ENCODE measurements at regions not wholly inside any gene's neighbourhood (a gene's known extent, or its start where the extent isn't known, plus 50 kb on each side); places are given as distances from the start of the nearest gene placed in this dataset.

DNA sequence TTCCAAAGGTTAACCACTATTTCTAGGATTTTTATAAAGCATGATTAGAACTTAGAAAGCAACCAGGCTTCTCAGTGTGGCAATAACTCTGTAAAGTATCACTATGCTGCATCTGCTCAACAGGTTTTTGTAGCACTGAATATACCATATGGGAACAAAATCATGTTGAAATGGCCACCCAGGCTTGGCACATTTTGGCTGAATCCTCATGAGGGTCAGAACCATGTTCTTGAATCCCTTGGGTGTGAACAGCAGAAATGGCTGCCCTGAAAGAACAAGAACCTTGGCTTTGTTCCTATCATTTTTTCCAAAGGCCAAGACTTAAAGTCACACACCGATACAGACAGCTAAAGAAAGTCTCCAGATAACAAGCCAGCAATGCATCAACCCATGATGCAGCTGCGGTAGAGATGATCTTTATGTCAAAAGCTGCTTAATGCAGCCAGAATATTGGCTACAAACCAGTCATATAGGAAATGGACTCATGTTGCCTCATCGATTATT is 283.0 kb upstream of the NOX3 start:
- TF ChIP-seq, protein P1, sequence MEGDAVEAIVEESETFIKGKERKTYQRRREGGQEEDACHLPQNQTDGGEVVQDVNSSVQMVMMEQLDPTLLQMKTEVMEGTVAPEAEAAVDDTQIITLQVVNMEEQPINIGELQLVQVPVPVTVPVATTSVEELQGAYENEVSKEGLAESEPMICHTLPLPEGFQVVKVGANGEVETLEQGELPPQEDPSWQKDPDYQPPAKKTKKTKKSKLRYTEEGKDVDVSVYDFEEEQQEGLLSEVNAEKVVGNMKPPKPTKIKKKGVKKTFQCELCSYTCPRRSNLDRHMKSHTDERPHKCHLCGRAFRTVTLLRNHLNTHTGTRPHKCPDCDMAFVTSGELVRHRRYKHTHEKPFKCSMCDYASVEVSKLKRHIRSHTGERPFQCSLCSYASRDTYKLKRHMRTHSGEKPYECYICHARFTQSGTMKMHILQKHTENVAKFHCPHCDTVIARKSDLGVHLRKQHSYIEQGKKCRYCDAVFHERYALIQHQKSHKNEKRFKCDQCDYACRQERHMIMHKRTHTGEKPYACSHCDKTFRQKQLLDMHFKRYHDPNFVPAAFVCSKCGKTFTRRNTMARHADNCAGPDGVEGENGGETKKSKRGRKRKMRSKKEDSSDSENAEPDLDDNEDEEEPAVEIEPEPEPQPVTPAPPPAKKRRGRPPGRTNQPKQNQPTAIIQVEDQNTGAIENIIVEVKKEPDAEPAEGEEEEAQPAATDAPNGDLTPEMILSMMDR (conservative IDR thresholded peaks at IDR 0.05; ENCODE audit: low read depth in 2 of 2), result no peak
- TF ChIP-seq, protein P2, sequence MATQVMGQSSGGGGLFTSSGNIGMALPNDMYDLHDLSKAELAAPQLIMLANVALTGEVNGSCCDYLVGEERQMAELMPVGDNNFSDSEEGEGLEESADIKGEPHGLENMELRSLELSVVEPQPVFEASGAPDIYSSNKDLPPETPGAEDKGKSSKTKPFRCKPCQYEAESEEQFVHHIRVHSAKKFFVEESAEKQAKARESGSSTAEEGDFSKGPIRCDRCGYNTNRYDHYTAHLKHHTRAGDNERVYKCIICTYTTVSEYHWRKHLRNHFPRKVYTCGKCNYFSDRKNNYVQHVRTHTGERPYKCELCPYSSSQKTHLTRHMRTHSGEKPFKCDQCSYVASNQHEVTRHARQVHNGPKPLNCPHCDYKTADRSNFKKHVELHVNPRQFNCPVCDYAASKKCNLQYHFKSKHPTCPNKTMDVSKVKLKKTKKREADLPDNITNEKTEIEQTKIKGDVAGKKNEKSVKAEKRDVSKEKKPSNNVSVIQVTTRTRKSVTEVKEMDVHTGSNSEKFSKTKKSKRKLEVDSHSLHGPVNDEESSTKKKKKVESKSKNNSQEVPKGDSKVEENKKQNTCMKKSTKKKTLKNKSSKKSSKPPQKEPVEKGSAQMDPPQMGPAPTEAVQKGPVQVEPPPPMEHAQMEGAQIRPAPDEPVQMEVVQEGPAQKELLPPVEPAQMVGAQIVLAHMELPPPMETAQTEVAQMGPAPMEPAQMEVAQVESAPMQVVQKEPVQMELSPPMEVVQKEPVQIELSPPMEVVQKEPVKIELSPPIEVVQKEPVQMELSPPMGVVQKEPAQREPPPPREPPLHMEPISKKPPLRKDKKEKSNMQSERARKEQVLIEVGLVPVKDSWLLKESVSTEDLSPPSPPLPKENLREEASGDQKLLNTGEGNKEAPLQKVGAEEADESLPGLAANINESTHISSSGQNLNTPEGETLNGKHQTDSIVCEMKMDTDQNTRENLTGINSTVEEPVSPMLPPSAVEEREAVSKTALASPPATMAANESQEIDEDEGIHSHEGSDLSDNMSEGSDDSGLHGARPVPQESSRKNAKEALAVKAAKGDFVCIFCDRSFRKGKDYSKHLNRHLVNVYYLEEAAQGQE (IDR thresholded peaks at IDR 0.05; ENCODE audit: unreplicated experiment), result no peak
- TF ChIP-seq POLR2AphosphoS5 (IDR thresholded peaks at IDR 0.05; ENCODE audit: low read depth), result no peak
- no peak for TF ChIP-seq NANOG (IDR thresholded peaks at IDR 0.05; ENCODE audit: borderline replicate concordance)
- no peak for TF ChIP-seq EZH2 (IDR thresholded peaks at IDR 0.05; ENCODE audit: low read depth, unreplicated experiment)
- TF ChIP-seq EZH2phosphoT487 (IDR thresholded peaks at IDR 0.05; ENCODE audit: unreplicated experiment), result no peak
- no peak for TF ChIP-seq ZNF114 (CRISPR knock-in tag; IDR thresholded peaks at IDR 0.05)
- TF ChIP-seq CREB1 (CRISPR knock-in tag; IDR thresholded peaks at IDR 0.05; ENCODE audit: low read depth), result no peak
- no peak for TF ChIP-seq JUNB (IDR thresholded peaks at IDR 0.05; ENCODE audit: unreplicated experiment)
- TF ChIP-seq ZNF331 (CRISPR knock-in tag; IDR thresholded peaks at IDR 0.05; ENCODE audit: low read depth), result no peak

Data from GM23338 (cell line).